ENCODE measurements at regions not wholly inside any gene's neighbourhood (a gene's known extent, or its start where the extent isn't known, plus 50 kb on each side); places are given as distances from the start of the nearest gene placed in this dataset.
A peak's percentile ranks its signal among the peaks of the same experiment; 100 is the strongest.
"Not testable (repeated sequence)": the region's sequence is repeated elsewhere in the genome, so short reads cannot be mapped to it uniquely, and the experiment has no call there.

- not testable (repeated sequence) for H3K4me1 ChIP-seq (ENCODE audit: insufficient read depth); DNase-seq (ENCODE audit: extremely low spot score); H3K4me3 ChIP-seq (ENCODE audit: low read depth, low read length); H3K27ac ChIP-seq (ENCODE audit: low read depth); H3K36me3 ChIP-seq (ENCODE audit: insufficient read depth)
- WGBS, result 39% methylated on average over 36 of the region's 36 CpGs
Observed at GRCh38 chr7:39833865-39834634, 116.0 kb upstream of the CDK13 start.

DNA sequence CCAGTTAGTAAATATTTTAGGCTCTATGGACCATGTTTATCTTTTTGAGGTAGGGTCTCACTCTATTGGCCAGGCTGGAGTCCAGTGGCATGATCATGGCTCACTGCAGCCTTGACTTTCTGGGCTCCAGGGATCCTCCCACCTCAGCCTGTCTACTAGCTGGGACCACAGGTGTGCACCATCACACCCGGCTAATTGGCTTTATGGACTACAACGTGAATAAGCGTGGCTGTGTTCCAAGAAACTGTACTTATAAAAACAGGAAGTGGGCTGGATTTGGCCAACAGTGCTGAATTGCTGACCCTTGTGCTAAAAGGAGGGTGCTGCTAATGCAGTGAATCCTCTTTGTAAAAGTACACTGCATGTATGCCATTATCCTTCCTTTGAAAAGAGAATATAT lies 111.7 kb upstream of the CDK13 start:
- DNase-seq (ENCODE audit: extremely low spot score), result peak; percentile 74
- WGBS, result 6% methylated on average over 3 of the region's 3 CpGs
- no peak overlapping the region for H3K27ac ChIP-seq (ENCODE audit: low read depth)

DNA sequence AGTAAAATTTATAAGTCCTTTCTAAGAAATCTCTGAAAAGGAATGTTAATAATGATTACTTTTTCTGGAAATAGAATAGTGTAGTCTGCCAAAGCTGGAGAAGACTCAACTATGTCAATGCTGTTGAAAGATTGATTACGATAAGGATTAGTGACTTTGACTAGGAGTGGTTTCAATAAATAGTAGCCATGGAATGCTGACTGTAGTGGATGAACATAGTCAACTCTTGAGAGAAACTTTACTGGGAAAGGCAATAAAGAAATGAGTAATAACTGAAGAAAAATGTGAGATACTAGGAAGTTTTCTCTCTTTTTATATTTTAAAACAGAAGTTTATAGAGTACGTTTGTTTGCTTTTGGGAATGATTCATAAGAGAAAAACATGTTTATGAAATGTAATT lies 105.0 kb upstream of the CDK13 start:
- DNase-seq (ENCODE audit: extremely low spot score), result no peak
- Histone ChIP-seq H3K4me3 (ENCODE audit: low read depth, low read length) (no peak overlapping the region), H3K36me3 (ENCODE audit: insufficient read depth) (no peaks in the 10 kb centered on the region), H3K27ac (ENCODE audit: low read depth) (no peak overlapping the region), H3K4me1 (ENCODE audit: insufficient read depth) (no peaks in the 10 kb centered on the region)
- 40% methylated on average over 2 of the region's 2 CpGs for WGBS

More for the DNA sequence above, 111.7 kb upstream of the CDK13 start:
- Histone ChIP-seq H3K4me3 (ENCODE audit: low read depth, low read length) (no peak overlapping the region), H3K4me1 (ENCODE audit: insufficient read depth) (no peaks in the 10 kb centered on the region), H3K36me3 (ENCODE audit: insufficient read depth) (no peaks in the 10 kb centered on the region)

DNA sequence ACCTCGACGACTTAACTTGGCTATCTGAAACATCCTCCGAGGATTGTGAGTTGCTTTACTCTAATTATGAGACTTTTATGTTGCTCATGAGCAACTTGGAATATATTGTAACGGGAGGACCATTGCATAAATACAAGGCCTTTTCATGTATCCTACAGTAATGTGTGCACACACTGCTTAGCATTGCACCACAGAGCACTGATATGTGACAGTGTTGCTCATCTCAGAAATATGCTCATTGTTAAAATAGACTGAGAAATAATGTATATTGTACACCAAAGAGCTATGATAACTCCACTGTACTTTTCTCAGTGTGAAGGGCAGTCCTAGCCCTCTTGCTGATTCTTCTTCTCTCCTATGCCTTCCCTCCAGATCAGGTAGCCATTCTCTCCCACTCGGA lies 102.8 kb upstream of the CDK13 start:
- WGBS, result 80% methylated on average over 5 of the region's 5 CpGs
- no peak overlapping the region for H3K4me3 ChIP-seq (ENCODE audit: low read depth, low read length)
- no peaks in the 10 kb centered on the region for H3K4me1 ChIP-seq (ENCODE audit: insufficient read depth)
- DNase-seq (ENCODE audit: extremely low spot score), result no peak
- no peak overlapping the region for H3K27ac ChIP-seq (ENCODE audit: low read depth)
- no peaks in the 10 kb centered on the region for H3K36me3 ChIP-seq (ENCODE audit: insufficient read depth)

DNA sequence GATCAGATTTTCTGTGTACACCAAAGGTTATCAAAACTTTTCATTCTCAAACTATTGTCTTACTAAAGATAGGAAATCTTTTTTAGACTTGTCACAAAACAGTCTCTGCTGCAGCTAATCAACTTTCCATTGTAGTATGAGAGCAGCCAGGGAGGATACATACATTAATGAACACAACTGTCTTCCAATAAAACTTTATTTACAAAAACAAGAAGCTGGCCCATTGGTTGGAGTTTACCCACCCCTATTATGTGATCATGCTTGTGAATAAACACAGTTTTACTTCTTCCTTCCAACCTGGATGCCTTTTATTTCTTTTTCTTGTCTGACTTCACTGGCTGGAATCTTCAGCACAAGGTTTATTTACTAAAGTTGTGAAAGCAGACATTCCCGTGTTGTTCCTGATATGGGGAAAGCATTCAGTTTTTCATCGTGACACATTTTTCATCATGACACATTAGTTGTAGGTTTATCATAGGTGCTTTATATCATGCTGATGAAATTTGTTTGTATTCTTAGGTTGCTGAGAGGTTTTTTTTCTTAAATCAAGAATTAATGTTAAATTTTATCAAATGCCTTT lies 98.5 kb upstream of the CDK13 start:
- H3K4me1 ChIP-seq (ENCODE audit: insufficient read depth), result no peaks in the 10 kb centered on the region
- no peak overlapping the region for H3K4me3 ChIP-seq (ENCODE audit: low read depth, low read length)
- H3K27ac ChIP-seq (ENCODE audit: low read depth), result no peak overlapping the region
- no peaks in the 10 kb centered on the region for H3K36me3 ChIP-seq (ENCODE audit: insufficient read depth)
- DNase-seq (ENCODE audit: extremely low spot score), result no peak
- 75% methylated on average over 2 of the region's 2 CpGs for WGBS

DNA sequence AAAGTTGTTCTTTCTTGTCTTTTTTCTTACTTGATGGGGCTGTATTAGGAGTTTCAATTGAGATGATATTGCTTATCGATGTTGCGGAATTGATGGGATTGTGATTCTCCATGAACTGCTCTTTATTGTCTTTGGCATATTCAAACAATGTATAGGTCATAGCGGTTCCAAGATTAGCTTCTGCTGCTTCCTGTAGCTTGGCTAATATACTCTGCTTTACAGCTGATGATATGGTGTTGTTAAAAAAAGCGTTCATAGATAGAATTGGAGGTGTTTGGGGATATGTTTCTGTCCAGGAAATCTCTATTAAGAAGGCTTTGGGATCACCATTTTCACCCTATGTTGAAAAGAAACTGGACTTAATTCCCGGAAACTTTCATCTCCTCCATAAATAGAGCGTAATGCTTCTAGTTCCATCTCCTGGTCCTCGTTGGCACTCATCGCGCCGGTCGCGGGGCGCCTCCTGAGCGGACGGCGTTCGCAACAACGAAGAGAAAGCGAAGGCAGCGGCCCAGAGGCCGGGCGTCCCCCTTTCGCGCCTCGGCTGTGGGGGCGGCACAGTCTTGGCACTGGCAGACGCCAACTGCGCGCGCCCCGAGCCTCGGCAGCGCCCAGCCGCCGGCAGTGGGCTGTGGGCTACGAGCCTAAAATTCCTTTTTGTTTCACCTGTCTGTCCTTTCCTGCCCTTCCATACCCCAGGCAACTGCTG lies 95.3 kb upstream of the CDK13 start:
- 12% methylated on average over 29 of the region's 36 CpGs for WGBS
- peak overlapping the region; percentile 22 for H3K4me3 ChIP-seq (ENCODE audit: low read depth, low read length)
- DNase-seq (ENCODE audit: extremely low spot score); H3K36me3 ChIP-seq (ENCODE audit: insufficient read depth); H3K27ac ChIP-seq (ENCODE audit: low read depth); H3K4me1 ChIP-seq (ENCODE audit: insufficient read depth): not testable (repeated sequence)

DNA sequence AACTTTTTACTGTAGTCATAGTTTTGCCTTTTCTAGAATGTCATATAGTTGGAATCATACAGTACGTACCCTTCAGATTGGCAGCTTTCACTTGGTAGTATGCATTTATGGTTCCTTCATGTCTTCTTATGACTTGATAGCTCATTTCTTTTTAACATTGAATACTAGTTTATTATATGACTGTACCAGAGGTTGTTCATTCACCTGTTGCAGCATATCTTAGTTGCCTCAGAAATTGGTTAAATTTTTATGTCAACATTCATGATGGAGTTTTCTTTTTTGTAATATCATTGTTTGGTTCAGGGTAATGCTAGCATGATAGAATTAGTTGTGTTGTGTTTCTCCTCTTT lies 94.8 kb upstream of the CDK13 start:
- Histone ChIP-seq H3K4me1 (ENCODE audit: insufficient read depth) (no peaks in the 10 kb centered on the region), H3K27ac (ENCODE audit: low read depth) (no peak overlapping the region), H3K4me3 (ENCODE audit: low read depth, low read length) (peak overlapping the region; percentile 22), H3K36me3 (ENCODE audit: insufficient read depth) (no peaks in the 10 kb centered on the region)
- no peak for DNase-seq (ENCODE audit: extremely low spot score)
- WGBS, result 84% methylated on average over 1 of the region's 1 CpG

DNA sequence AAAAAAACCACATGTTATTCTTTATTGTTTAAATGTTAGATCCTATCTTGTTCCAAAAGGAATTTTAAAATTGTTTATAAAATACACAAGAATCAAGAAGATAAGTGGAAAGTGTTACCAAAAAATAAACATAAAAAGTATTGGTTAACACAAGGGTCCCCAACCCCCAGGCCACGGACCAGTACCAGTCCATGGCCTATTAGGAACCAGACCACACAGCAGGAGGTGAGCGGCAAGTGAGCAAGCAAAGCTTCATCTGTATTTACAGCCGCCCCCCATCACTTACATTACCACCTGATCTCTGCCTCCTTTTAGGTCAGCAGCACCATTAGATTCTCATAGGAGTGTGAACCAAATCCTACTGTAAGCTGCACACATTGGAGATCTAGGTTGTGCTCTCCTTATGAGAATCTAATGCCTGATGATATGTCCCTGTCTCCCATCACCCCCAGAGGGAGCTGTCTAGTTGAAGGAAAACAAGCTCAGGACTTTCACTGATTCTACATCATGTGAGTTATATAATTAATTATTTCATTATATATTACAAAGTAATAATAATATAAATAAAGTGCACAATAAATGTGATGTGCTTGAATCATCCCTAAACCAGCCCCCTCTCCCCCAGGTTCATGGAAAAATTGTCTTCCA lies 86.3 kb upstream of the CDK13 start:
- not testable (repeated sequence) for H3K4me1 ChIP-seq (ENCODE audit: insufficient read depth); H3K36me3 ChIP-seq (ENCODE audit: insufficient read depth); H3K4me3 ChIP-seq (ENCODE audit: low read depth, low read length); DNase-seq (ENCODE audit: extremely low spot score); H3K27ac ChIP-seq (ENCODE audit: low read depth)
- WGBS, result 91% methylated on average over 3 of the region's 3 CpGs

DNA sequence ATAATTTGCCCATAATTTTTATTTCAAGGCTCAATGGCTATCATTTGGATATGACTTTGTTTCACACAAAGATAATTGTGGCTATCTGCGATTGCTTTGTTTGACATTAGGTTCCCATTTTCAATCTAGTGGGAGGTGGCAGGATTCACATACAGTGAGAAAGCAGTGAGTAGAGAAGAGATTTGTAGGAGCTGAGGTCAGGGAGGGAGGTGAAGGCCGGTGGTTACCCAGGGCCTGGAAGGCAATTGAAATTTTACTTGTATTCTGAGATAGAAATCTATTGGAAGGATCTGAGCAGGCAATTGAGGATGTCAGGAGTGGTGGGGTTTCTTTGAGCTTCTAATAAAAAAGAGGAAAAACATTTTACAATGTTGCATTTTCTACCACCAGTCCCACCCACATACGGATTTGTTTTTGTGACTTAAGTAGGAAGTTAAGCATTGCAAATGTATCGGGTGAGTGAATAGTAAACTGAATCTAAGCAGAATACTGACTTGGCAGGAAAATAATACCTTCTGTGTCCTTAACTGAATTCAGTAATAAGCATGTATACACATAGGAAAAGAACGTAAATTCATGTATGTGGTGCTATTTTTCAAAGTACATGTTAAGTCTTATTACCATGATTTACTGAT lies 80.1 kb upstream of the CDK13 start:
- not testable (repeated sequence) for H3K4me3 ChIP-seq (ENCODE audit: low read depth, low read length); DNase-seq (ENCODE audit: extremely low spot score)
- WGBS, result 64% methylated on average over 5 of the region's 5 CpGs

GRCh38 chr7:39871610-39872009 lies 78.4 kb upstream of the CDK13 start:
- H3K4me3 ChIP-seq (ENCODE audit: low read depth, low read length); H3K27ac ChIP-seq (ENCODE audit: low read depth); DNase-seq (ENCODE audit: extremely low spot score); H3K36me3 ChIP-seq (ENCODE audit: insufficient read depth); H3K4me1 ChIP-seq (ENCODE audit: insufficient read depth): not testable (repeated sequence)
- 88% methylated on average over 4 of the region's 4 CpGs for WGBS

More for the DNA sequence above, 80.1 kb upstream of the CDK13 start:
- not testable (repeated sequence) for H3K4me1 ChIP-seq (ENCODE audit: insufficient read depth); H3K27ac ChIP-seq (ENCODE audit: low read depth); H3K36me3 ChIP-seq (ENCODE audit: insufficient read depth)

DNA sequence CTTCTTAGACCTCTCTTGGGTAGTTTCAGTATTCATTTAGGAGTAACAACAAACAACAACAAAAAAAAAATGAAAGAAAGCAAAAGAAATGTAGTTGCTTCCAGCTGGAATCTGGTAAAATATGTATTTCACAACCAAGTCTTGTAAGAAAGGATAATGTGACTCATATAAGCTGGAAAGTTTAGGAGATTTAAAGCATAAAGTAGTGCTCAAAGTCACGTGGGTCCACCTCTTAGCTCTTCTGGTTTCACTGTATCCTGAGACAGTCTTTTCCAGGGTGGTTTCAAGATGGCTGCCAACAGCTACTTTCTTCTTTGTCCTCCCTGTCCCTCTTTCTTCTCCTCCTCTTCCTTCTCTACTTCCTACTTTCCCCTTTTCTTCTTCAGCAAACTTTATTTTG lies 69.5 kb upstream of the CDK13 start:
- Histone ChIP-seq H3K4me3 (ENCODE audit: low read depth, low read length) (no peak overlapping the region), H3K36me3 (ENCODE audit: insufficient read depth) (no peaks in the 10 kb centered on the region), H3K27ac (ENCODE audit: low read depth) (no peak overlapping the region), H3K4me1 (ENCODE audit: insufficient read depth) (no peaks in the 10 kb centered on the region)
- DNase-seq (ENCODE audit: extremely low spot score), result no peak
- 64% methylated on average over 1 of the region's 1 CpG for WGBS

DNA sequence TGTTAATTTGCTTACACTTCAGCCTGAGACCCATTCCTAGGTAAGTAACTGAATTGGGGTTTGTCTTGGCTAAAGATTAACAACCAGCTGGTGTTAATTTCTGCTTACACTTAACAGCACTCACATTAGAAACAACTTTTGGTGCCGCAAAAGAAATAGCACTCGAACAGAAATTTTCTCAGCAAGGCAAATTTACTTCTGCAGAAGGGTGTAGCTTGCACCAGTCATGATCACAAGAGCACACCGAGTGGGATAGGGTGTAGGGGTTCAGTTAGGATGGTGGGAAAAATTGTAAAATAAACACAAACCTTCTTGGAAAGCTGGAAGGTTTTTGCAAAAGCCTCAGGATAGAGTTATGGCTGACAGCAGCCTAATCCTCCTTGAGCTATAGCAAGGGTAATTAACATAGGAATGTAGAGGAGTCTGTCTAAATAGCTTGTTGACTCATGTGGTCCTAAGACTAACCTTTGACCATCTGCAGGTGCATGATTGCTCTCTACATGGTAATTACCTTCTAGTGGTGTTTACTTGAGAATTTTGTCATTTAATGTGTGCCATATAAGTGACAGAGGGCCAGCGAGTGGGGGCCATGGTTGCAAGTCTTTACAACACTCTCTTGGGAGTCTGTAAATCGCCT lies 67.8 kb upstream of the CDK13 start:
- Histone ChIP-seq H3K4me1 (ENCODE audit: insufficient read depth) (no peaks in the 10 kb centered on the region), H3K27ac (ENCODE audit: low read depth) (no peak overlapping the region), H3K4me3 (ENCODE audit: low read depth, low read length) (no peak overlapping the region), H3K36me3 (ENCODE audit: insufficient read depth) (no peaks in the 10 kb centered on the region)
- WGBS, result 80% methylated on average over 5 of the region's 5 CpGs
- no peak for DNase-seq (ENCODE audit: extremely low spot score)

- Histone ChIP-seq H3K27ac (ENCODE audit: low read depth) (no peak overlapping the region), H3K36me3 (ENCODE audit: insufficient read depth) (peaks cover 1% of the 10 kb centered on the region), H3K4me3 (ENCODE audit: low read depth, low read length) (no peak overlapping the region), H3K4me1 (ENCODE audit: insufficient read depth) (no peaks in the 10 kb centered on the region)
- WGBS, result 58% methylated on average over 4 of the region's 4 CpGs
- DNase-seq (ENCODE audit: extremely low spot score), result no peak
Observed at GRCh38 chr7:39883812-39884390, 66.2 kb upstream of the CDK13 start.

Data from urinary bladder (tissue), 3 donors.